Trophoblast cell (in vitro differentiated cells and primary cell): ENCODE measurements at regions not wholly inside any gene's neighbourhood (a gene's known extent, or its start where the extent isn't known, plus 50 kb on each side); places are given as distances from the start of the nearest gene placed in this dataset.

Source experiments
- DNase-seq, 2 donors: peaks; one replicate each; pipeline ENCODE4 v3.0.0-alpha.2; 2016
- H2AFZ ChIP-seq: 2 replicates; pipeline ENCODE4 v1.6.1; 2013; ENCODE audit warnings: low read length, moderate library complexity, mild to moderate bottlenecking; ENCODE audit not compliant: insufficient read depth, poor library complexity
- H2AK5ac ChIP-seq: 2 replicates; pipeline ENCODE4 v1.6.1; 2013; ENCODE audit warnings: mild to moderate bottlenecking, low read length
- H2BK120ac ChIP-seq: 2 replicates; pipeline ENCODE4 v1.6.1; 2013; ENCODE audit warnings: low read length, mild to moderate bottlenecking, moderate library complexity; ENCODE audit not compliant: insufficient read depth, poor library complexity
- H2BK12ac ChIP-seq: 2 replicates; pipeline ENCODE4 v1.6.1; 2013; ENCODE audit warnings: mild to moderate bottlenecking, low read length, moderate library complexity
- H2BK5ac ChIP-seq: 2 replicates; pipeline ENCODE4 v1.6.1; 2013; ENCODE audit warnings: low read length, low read depth, moderate library complexity, mild to moderate bottlenecking; ENCODE audit not compliant: poor library complexity
- H3K14ac ChIP-seq: 2 replicates; pipeline ENCODE4 v1.6.1; 2013; ENCODE audit warnings: mild to moderate bottlenecking, low read length
- H3K18ac ChIP-seq: 2 replicates; pipeline ENCODE4 v1.6.1; 2013; ENCODE audit warnings: mild to moderate bottlenecking, low read length
- H3K23ac ChIP-seq: 2 replicates; pipeline ENCODE4 v1.6.1; 2013; ENCODE audit warnings: low read length
- H3K27ac ChIP-seq: 2 replicates; pipeline ENCODE4 v1.5.1; 2013; ENCODE audit warnings: low read depth, mild to moderate bottlenecking, inconsistent platforms, low read length, moderate library complexity
- H3K27me3 ChIP-seq: 2 replicates; pipeline ENCODE4 v1.6.1; 2013; ENCODE audit warnings: inconsistent platforms, mild to moderate bottlenecking, low read length, moderate library complexity; ENCODE audit not compliant: insufficient read depth
- H3K36me3 ChIP-seq, 2 experiments: 1 replicate in 1 of 2; 2 replicates in 1 of 2; pipeline ENCODE4 v1.6.1; 2013; ENCODE audit warnings: low read length in 2 of 2, mild to moderate bottlenecking in 2 of 2, moderate library complexity in 1 of 2; ENCODE audit not compliant: insufficient read depth in 2 of 2, control insufficient read depth in 1 of 2
- H3K4ac ChIP-seq: 2 replicates; pipeline ENCODE4 v1.6.1; 2013; ENCODE audit warnings: low read depth, mild to moderate bottlenecking, low read length, moderate library complexity
- H3K4me1 ChIP-seq, 2 experiments: 1 replicate in 1 of 2; 2 replicates in 1 of 2; pipeline ENCODE4 v1.6.1; 2013; ENCODE audit warnings: low read length in 2 of 2, mild to moderate bottlenecking in 2 of 2, moderate library complexity in 1 of 2; ENCODE audit not compliant: insufficient read depth in 2 of 2, control insufficient read depth in 1 of 2
- H3K4me2 ChIP-seq: 2 replicates; pipeline ENCODE4 v1.6.1; 2013; ENCODE audit warnings: inconsistent platforms, mild to moderate bottlenecking, low read length, moderate library complexity
- H3K4me3 ChIP-seq: 2 replicates; pipeline ENCODE4 v1.5.1; 2013; ENCODE audit warnings: mild to moderate bottlenecking, low read depth, low read length, inconsistent platforms
- H3K79me1 ChIP-seq: one replicate; pipeline ENCODE4 v1.6.1; 2013; ENCODE audit warnings: low read length
- H3K79me2 ChIP-seq: 2 replicates; pipeline ENCODE4 v1.6.1; 2013; ENCODE audit warnings: low read length, mild to moderate bottlenecking; ENCODE audit not compliant: control insufficient read depth, insufficient read depth, poor library complexity
- H3K9ac ChIP-seq: 2 replicates; pipeline ENCODE4 v1.6.1; 2013; ENCODE audit warnings: mild to moderate bottlenecking, low read length
- H3K9me3 ChIP-seq: 2 replicates; pipeline ENCODE4 v1.6.1; 2013; ENCODE audit warnings: low read depth, mild to moderate bottlenecking, control low read depth, inconsistent platforms, low read length; ENCODE audit not compliant: insufficient read depth
- H4K12ac ChIP-seq: 2 replicates; pipeline ENCODE4 v1.6.1; 2013; ENCODE audit warnings: low read depth, mild to moderate bottlenecking, low read length, moderate library complexity
- H4K8ac ChIP-seq: 2 replicates; pipeline ENCODE4 v1.6.1; 2013; ENCODE audit warnings: low read depth, mild to moderate bottlenecking, low read length, moderate library complexity
- H4K91ac ChIP-seq: one replicate; pipeline ENCODE4 v1.6.1; 2013; ENCODE audit warnings: low read depth, mild to moderate bottlenecking, low read length, moderate library complexity
- WGBS: extraction: QIAGEN DNeasy Blood & Tissue Kit; methylation state at CpG from one replicate; pipeline ENCODE4 v1.1.7; 2013; ENCODE audit warnings: missing lambda C conversion rate; ENCODE audit not compliant: insufficient read length, insufficient coverage; ENCODE audit errors: extremely low coverage; 5-methylcytosine and 5-hydroxymethylcytosine counted together

DNA sequence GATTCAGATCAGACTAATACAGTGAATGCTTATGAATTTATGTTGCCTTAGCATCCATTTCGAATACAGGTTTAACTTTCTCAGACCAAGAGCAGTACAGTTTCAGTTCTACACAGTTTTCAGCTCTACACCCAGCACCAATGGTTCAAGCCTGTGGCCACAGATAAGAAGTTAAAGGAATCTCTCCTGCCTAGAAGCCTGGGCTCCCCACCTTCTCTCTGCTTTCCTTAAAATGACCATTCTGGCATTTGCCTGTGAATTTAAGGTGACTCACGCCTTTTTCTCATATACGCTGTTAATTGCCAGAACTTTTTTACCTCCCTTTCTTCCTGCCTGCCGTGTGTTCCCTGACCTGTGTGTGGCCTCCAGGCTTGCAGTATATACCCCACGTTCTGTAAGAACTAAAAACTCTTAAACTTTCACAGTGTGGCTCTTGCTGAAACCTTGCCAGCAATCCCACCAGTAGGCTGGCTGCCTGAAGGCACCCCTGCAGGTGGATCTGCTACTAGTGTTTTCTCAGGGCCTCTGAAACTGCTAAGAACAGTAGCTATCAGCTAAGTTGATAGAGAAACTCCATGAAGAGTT, 692.8 kb upstream of the CDH18 start:
- H3K27me3 ChIP-seq = no peaks in the 10 kb centered on the region
- H3K14ac ChIP-seq = no peak overlapping the region
- H3K4ac ChIP-seq = no peak overlapping the region
- no peak overlapping the region for H3K4me2 ChIP-seq
- no peak overlapping the region for H2BK5ac ChIP-seq
- H4K91ac ChIP-seq = no peak overlapping the region
- H3K36me3 ChIP-seq = no peaks in the 10 kb centered on the region
- no peak overlapping the region for H3K27ac ChIP-seq
- H3K79me2 ChIP-seq = no peaks in the 10 kb centered on the region
- no peak overlapping the region for H4K12ac ChIP-seq
- H2BK12ac ChIP-seq = no peak overlapping the region
- no peak overlapping the region for H3K9ac ChIP-seq
- no peak overlapping the region for H3K4me3 ChIP-seq
- no peaks in the 10 kb centered on the region for H3K9me3 ChIP-seq
- no peak overlapping the region for H2BK120ac ChIP-seq
- no peak for DNase-seq
- H4K8ac ChIP-seq = no peak overlapping the region
- no peak overlapping the region for H2AK5ac ChIP-seq
- H3K79me1 ChIP-seq = no peaks in the 10 kb centered on the region
- no peaks in the 10 kb centered on the region for H3K4me1 ChIP-seq
- WGBS = no CpG with 5 or more reads among the region's 5 CpGs
- no peak overlapping the region for H2AFZ ChIP-seq
- no peak overlapping the region for H3K23ac ChIP-seq
- H3K18ac ChIP-seq = no peak overlapping the region

DNA sequence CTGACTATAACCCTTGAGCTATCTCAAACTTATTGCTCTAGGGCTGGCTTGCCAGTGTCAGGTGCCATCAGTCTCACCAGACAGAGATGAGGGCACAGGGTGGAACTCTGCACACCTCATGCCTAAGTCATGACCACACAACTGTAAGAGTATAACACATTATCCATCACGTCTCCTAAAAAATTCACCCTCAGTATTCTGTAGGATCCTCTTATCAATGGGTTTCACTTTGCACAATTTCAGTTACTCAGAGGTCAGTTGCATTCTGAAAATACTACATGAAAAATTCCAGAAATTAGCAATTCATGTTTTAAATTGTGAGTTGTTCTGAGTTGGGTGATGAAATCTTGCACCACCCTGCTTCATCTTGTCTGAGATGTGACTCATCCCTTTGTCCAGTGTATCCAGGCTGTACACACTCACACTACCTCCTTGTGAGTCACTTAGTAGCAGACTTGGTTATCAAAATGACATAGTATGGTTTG, 690.9 kb upstream of the CDH18 start:
- WGBS = no CpG with 5 or more reads among the region's 1 CpG
- no peak overlapping the region for H4K91ac ChIP-seq
- no peak overlapping the region for H2AK5ac ChIP-seq
- H3K23ac ChIP-seq = no peak overlapping the region
- no peak overlapping the region for H2BK120ac ChIP-seq
- H3K27me3 ChIP-seq = no peaks in the 10 kb centered on the region
- no peak overlapping the region for H3K14ac ChIP-seq
- H4K8ac ChIP-seq = no peak overlapping the region
- no peak overlapping the region for H2AFZ ChIP-seq
- DNase-seq = peak; percentile 61 to 87
- no peaks in the 10 kb centered on the region for H3K4me1 ChIP-seq
- H3K79me2 ChIP-seq = no peaks in the 10 kb centered on the region
- H4K12ac ChIP-seq = no peak overlapping the region
- no peak overlapping the region for H3K18ac ChIP-seq
- no peak overlapping the region for H2BK5ac ChIP-seq
- H3K9me3 ChIP-seq = no peaks in the 10 kb centered on the region
- no peaks in the 10 kb centered on the region for H3K79me1 ChIP-seq
- no peak overlapping the region for H3K4ac ChIP-seq
- no peak overlapping the region for H2BK12ac ChIP-seq
- no peak overlapping the region for H3K4me3 ChIP-seq
- no peak overlapping the region for H3K4me2 ChIP-seq
- H3K9ac ChIP-seq = no peak overlapping the region
- H3K36me3 ChIP-seq = no peaks in the 10 kb centered on the region
- no peak overlapping the region for H3K27ac ChIP-seq

DNA sequence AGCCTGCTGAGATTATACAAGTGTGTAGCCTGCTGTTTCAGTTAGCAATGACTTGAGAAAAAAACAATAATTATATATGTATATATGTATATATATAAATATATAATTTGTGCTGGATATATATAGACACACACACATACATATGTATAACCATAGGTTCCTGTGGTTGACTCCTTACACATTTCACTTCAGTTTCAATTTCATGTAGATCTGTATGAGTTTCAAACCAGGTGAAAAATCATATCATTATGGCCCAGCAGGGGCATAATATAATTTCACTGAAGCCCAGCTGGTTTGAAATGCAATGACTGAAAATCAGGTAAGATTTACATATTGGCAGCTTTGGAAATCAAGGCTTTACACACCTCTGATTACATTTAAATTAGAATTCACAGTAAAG, 690.4 kb upstream of the CDH18 start:
- no peaks in the 10 kb centered on the region for H3K27me3 ChIP-seq
- H4K12ac ChIP-seq = no peak overlapping the region
- no peaks in the 10 kb centered on the region for H3K79me1 ChIP-seq
- no peak overlapping the region for H2AFZ ChIP-seq
- DNase-seq = no peak
- no peak overlapping the region for H3K4me3 ChIP-seq
- H3K23ac ChIP-seq = no peak overlapping the region
- no peak overlapping the region for H2BK5ac ChIP-seq
- H4K8ac ChIP-seq = no peak overlapping the region
- H3K18ac ChIP-seq = no peak overlapping the region
- no peak overlapping the region for H3K9ac ChIP-seq
- H3K14ac ChIP-seq = no peak overlapping the region
- no peak overlapping the region for H3K4me2 ChIP-seq
- no peaks in the 10 kb centered on the region for H3K36me3 ChIP-seq
- no peaks in the 10 kb centered on the region for H3K4me1 ChIP-seq
- no peak overlapping the region for H2AK5ac ChIP-seq
- H2BK120ac ChIP-seq = no peak overlapping the region
- no peak overlapping the region for H2BK12ac ChIP-seq
- H3K4ac ChIP-seq = no peak overlapping the region
- H3K9me3 ChIP-seq = no peaks in the 10 kb centered on the region
- no peak overlapping the region for H4K91ac ChIP-seq
- no peak overlapping the region for H3K27ac ChIP-seq
- H3K79me2 ChIP-seq = no peaks in the 10 kb centered on the region

GRCh38 chr5:20660588-20660987, 672.6 kb upstream of the CDH18 start:
- H3K14ac ChIP-seq = no peak overlapping the region
- H3K9ac ChIP-seq = no peak overlapping the region
- no peaks in the 10 kb centered on the region for H3K79me2 ChIP-seq
- no peak overlapping the region for H3K4me3 ChIP-seq
- H4K12ac ChIP-seq = no peak overlapping the region
- no peaks in the 10 kb centered on the region for H3K4me1 ChIP-seq
- no peak overlapping the region for H3K4ac ChIP-seq
- H3K9me3 ChIP-seq = no peaks in the 10 kb centered on the region
- no peak overlapping the region for H4K8ac ChIP-seq
- no peak for DNase-seq
- H3K27ac ChIP-seq = no peak overlapping the region
- no peaks in the 10 kb centered on the region for H3K79me1 ChIP-seq
- H2BK5ac ChIP-seq = no peak overlapping the region
- H2BK120ac ChIP-seq = no peak overlapping the region
- H3K36me3 ChIP-seq = no peaks in the 10 kb centered on the region
- no peak overlapping the region for H3K18ac ChIP-seq
- no CpG with 5 or more reads among the region's 3 CpGs for WGBS
- H2AK5ac ChIP-seq = no peak overlapping the region
- H3K23ac ChIP-seq = no peak overlapping the region
- no peak overlapping the region for H4K91ac ChIP-seq
- no peak overlapping the region for H2AFZ ChIP-seq
- H3K27me3 ChIP-seq = no peaks in the 10 kb centered on the region
- no peak overlapping the region for H3K4me2 ChIP-seq
- no peak overlapping the region for H2BK12ac ChIP-seq
